ENCODE measurements at regions not wholly inside any gene's neighbourhood (a gene's known extent, or its start where the extent isn't known, plus 50 kb on each side); places are given as distances from the start of the nearest gene placed in this dataset.

DNA sequence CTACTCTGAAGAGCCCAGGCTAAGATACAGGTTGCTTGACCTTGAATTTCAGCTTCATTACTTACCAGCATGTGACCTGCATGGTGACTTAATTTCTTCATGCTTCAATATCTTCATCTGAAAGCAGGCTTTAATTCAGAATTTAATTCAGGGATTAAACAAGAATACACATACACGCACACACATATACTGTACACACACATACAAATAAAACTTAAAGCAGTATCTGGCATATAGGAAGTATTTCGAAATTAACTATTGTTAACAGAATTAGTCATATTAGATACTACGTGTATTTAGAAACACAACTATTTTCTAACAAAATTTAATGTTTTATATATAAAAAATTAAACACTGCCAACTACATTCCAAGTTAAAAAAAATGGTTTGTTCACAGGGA is 640.3 kb downstream of the SLC6A15 start:
- TF ChIP-seq, protein P1, sequence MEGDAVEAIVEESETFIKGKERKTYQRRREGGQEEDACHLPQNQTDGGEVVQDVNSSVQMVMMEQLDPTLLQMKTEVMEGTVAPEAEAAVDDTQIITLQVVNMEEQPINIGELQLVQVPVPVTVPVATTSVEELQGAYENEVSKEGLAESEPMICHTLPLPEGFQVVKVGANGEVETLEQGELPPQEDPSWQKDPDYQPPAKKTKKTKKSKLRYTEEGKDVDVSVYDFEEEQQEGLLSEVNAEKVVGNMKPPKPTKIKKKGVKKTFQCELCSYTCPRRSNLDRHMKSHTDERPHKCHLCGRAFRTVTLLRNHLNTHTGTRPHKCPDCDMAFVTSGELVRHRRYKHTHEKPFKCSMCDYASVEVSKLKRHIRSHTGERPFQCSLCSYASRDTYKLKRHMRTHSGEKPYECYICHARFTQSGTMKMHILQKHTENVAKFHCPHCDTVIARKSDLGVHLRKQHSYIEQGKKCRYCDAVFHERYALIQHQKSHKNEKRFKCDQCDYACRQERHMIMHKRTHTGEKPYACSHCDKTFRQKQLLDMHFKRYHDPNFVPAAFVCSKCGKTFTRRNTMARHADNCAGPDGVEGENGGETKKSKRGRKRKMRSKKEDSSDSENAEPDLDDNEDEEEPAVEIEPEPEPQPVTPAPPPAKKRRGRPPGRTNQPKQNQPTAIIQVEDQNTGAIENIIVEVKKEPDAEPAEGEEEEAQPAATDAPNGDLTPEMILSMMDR (IDR thresholded peaks at IDR 0.05), result no peak
- no peak for TF ChIP-seq EZH2 (IDR thresholded peaks at IDR 0.05; ENCODE audit: borderline replicate concordance, insufficient read depth, low read depth, low read length, poor library complexity, severe bottlenecking)

Measured in B cell (primary cell).